Hepatocyte (in vitro differentiated cells): ENCODE measurements at regions not wholly inside any gene's neighbourhood (a gene's known extent, or its start where the extent isn't known, plus 50 kb on each side); places are given as distances from the start of the nearest gene placed in this dataset.

Experiments used
- DNase-seq: peaks from one replicate; pipeline ENCODE4 v3.0.0-alpha.2; 2016; ENCODE audit warnings: low spot score
- H2AFZ ChIP-seq: fragments of 200-600 bp; sonication (generic); 2 replicates; pipeline ENCODE4 v1.6.0; 2016; ENCODE audit warnings: antibody characterized with exemption, mild to moderate bottlenecking
- H3K27ac ChIP-seq: fragments of 200-600 bp; sonication (generic); 2 replicates; pipeline ENCODE4 v1.5.1; 2016; ENCODE audit warnings: mild to moderate bottlenecking
- H3K27me3 ChIP-seq: fragments of 200-600 bp; sonication (generic); 2 replicates; pipeline ENCODE4 v1.6.1; 2016
- H3K36me3 ChIP-seq: fragments of 200-600 bp; sonication (generic); replicated peaks from 2 replicates; pipeline ENCODE4 v1.5.1; 2016; ENCODE audit warnings: low read depth; ENCODE audit not compliant: insufficient read depth
- H3K4me1 ChIP-seq: fragments of 200-600 bp; sonication (generic); 2 replicates; pipeline ENCODE4 v1.5.1; 2016; ENCODE audit warnings: mild to moderate bottlenecking, moderate library complexity; ENCODE audit not compliant: insufficient read depth
- H3K4me2 ChIP-seq: fragments of 200-600 bp; sonication (generic); 2 replicates; pipeline ENCODE4 v1.6.0; 2016
- H3K4me3 ChIP-seq: fragments of 200-600 bp; sonication (generic); 2 replicates; pipeline ENCODE4 v1.5.1; 2016; ENCODE audit warnings: mild to moderate bottlenecking
- H3K79me2 ChIP-seq: fragments of 200-600 bp; sonication (generic); 2 replicates; pipeline ENCODE4 v1.6.0; 2017; ENCODE audit warnings: mild to moderate bottlenecking
- H3K9me2 ChIP-seq: fragments of 200-600 bp; sonication (generic); replicated peaks from 2 replicates; pipeline ENCODE4 v1.6.0; 2017; ENCODE audit warnings: mild to moderate bottlenecking; ENCODE audit not compliant: insufficient read depth
- H3K9me3 ChIP-seq: fragments of 200-600 bp; sonication (generic); 2 replicates; pipeline ENCODE4 v1.5.1; 2016; ENCODE audit warnings: low read depth, mild to moderate bottlenecking
- H4K20me1 ChIP-seq: fragments of 200-600 bp; sonication (generic); 2 replicates; pipeline ENCODE4 v1.6.0; 2016; ENCODE audit warnings: mild to moderate bottlenecking; ENCODE audit not compliant: insufficient read depth, poor library complexity, severe bottlenecking
- CTCF ChIP-seq: fragments of 200-600 bp; sonication (generic); IDR thresholded peaks from 2 replicates; pipeline ENCODE4 v1.5.1; 2016; ENCODE audit warnings: antibody characterized with exemption, mild to moderate bottlenecking; ENCODE audit not compliant: poor library complexity
- EZH2 ChIP-seq: fragments of 200-600 bp; sonication (generic); IDR thresholded peaks from 2 replicates; pipeline ENCODE4 v1.6.1; 2016; ENCODE audit warnings: antibody characterized with exemption, mild to moderate bottlenecking, borderline replicate concordance
- EZH2phosphoT487 ChIP-seq: fragments of 200-600 bp; sonication (generic); IDR thresholded peaks from one replicate; pipeline ENCODE4 v1.6.1; 2018; ENCODE audit warnings: antibody characterized with exemption, mild to moderate bottlenecking, low read depth, moderate library complexity; ENCODE audit not compliant: unreplicated experiment, severe bottlenecking
- WGBS: methylation state at CpG from one replicate; pipeline ENCODE4 v1.1.6; 2016; ENCODE audit warnings: low lambda C conversion rate; ENCODE audit errors: missing lambda C conversion rate; 5-methylcytosine and 5-hydroxymethylcytosine counted together

- no peaks in the 10 kb centered on the region for H3K79me2 ChIP-seq
- H3K27ac ChIP-seq: no peak overlapping the region
- H3K9me2 ChIP-seq: no peaks in the 10 kb centered on the region
- H3K4me2 ChIP-seq: no peak overlapping the region
- no peak for DNase-seq
- TF ChIP-seq EZH2phosphoT487 (no peak), CTCF (no peak), EZH2 (no peak)
- H3K36me3 ChIP-seq: no peaks in the 10 kb centered on the region
- H3K9me3 ChIP-seq: no peaks in the 10 kb centered on the region
- no peaks in the 10 kb centered on the region for H4K20me1 ChIP-seq
- no peaks in the 10 kb centered on the region for H3K27me3 ChIP-seq
- no peaks in the 10 kb centered on the region for H3K4me1 ChIP-seq
- no peak overlapping the region for H3K4me3 ChIP-seq
- WGBS: 88% methylated on average over 2 of the region's 2 CpGs
- no peak overlapping the region for H2AFZ ChIP-seq
These were observed 152.5 kb upstream of the TMEM132C start for GRCh38 chr12:128114485-128114884.

- no peak for DNase-seq
- TF ChIP-seq EZH2phosphoT487 (no peak), CTCF (no peak), EZH2 (no peak)
- H3K27ac ChIP-seq: no peak overlapping the region
- WGBS: 69% methylated on average over 5 of the region's 5 CpGs
- no peaks in the 10 kb centered on the region for H4K20me1 ChIP-seq
- H3K9me2 ChIP-seq: no peaks in the 10 kb centered on the region
- H3K36me3 ChIP-seq: no peaks in the 10 kb centered on the region
- H3K27me3 ChIP-seq: no peaks in the 10 kb centered on the region
- no peaks in the 10 kb centered on the region for H3K4me1 ChIP-seq
- H2AFZ ChIP-seq: no peak overlapping the region
- H3K79me2 ChIP-seq: no peaks in the 10 kb centered on the region
- no peak overlapping the region for H3K4me3 ChIP-seq
- no peak overlapping the region for H3K4me2 ChIP-seq
- no peaks in the 10 kb centered on the region for H3K9me3 ChIP-seq
These were observed 150.4 kb upstream of the TMEM132C start for GRCh38 chr12:128116537-128116936.

- Histone ChIP-seq H3K4me3 (no peak overlapping the region), H2AFZ (no peak overlapping the region), H4K20me1 (no peaks in the 10 kb centered on the region), H3K27me3 (no peaks in the 10 kb centered on the region), H3K9me3 (no peaks in the 10 kb centered on the region), H3K9me2 (no peaks in the 10 kb centered on the region), H3K36me3 (no peaks in the 10 kb centered on the region), H3K79me2 (no peaks in the 10 kb centered on the region), H3K4me1 (no peaks in the 10 kb centered on the region), H3K4me2 (no peak overlapping the region), H3K27ac (no peak overlapping the region)
- WGBS: 99% methylated on average over 4 of the region's 4 CpGs
- TF ChIP-seq EZH2phosphoT487: no peak
- no peak for TF ChIP-seq EZH2
- TF ChIP-seq CTCF: no peak
- no peak for DNase-seq
These were observed 146.9 kb upstream of the TMEM132C start for GRCh38 chr12:128120035-128120434.

- no peaks in the 10 kb centered on the region for H3K27me3 ChIP-seq
- H3K4me2 ChIP-seq: no peak overlapping the region
- WGBS: 82% methylated on average over 3 of the region's 3 CpGs
- H3K36me3 ChIP-seq: no peaks in the 10 kb centered on the region
- H3K27ac ChIP-seq: no peak overlapping the region
- no peak overlapping the region for H2AFZ ChIP-seq
- no peaks in the 10 kb centered on the region for H3K79me2 ChIP-seq
- no peak overlapping the region for H3K4me3 ChIP-seq
- TF ChIP-seq EZH2phosphoT487 (no peak), EZH2 (no peak), CTCF (no peak)
- no peaks in the 10 kb centered on the region for H3K9me2 ChIP-seq
- no peak for DNase-seq
- no peaks in the 10 kb centered on the region for H4K20me1 ChIP-seq
- no peaks in the 10 kb centered on the region for H3K4me1 ChIP-seq
- no peaks in the 10 kb centered on the region for H3K9me3 ChIP-seq
These were observed 145.5 kb upstream of the TMEM132C start for GRCh38 chr12:128121424-128121823.
